GM19328 (cell line): ENCODE measurements at regions not wholly inside any gene's neighbourhood (a gene's known extent, or its start where the extent isn't known, plus 50 kb on each side); places are given as distances from the start of the nearest gene placed in this dataset.

ENCODE experiments used
- ATAC-seq: cut with Tn5 transposase; IDR thresholded peaks from one replicate; pipeline ENCODE4 v1.9.1; 2021; ENCODE audit warnings: mild to moderate bottlenecking, moderate library complexity; ENCODE audit not compliant: unreplicated experiment

GRCh38 chr15:70271422-70272088 lies 173.8 kb upstream of the TLE3 start:
- no peak for ATAC-seq

- ATAC-seq, result no peak
Observed at GRCh38 chr15:70270752-70271111, 173.0 kb upstream of the TLE3 start.

- ATAC-seq, result no peak
Observed at GRCh38 chr15:70269991-70270751, 172.5 kb upstream of the TLE3 start.

GRCh38 chr15:70269311-70269911 lies 171.7 kb upstream of the TLE3 start:
- no peak for ATAC-seq

GRCh38 chr15:70268698-70269251 lies 171.1 kb upstream of the TLE3 start:
- ATAC-seq, result no peak

GRCh38 chr15:70267879-70268278 lies 170.2 kb upstream of the TLE3 start:
- ATAC-seq, result no peak

- ATAC-seq, result no peak
Observed at GRCh38 chr15:70267306-70267705, 169.6 kb upstream of the TLE3 start.

GRCh38 chr15:70266412-70267121 lies 168.8 kb upstream of the TLE3 start:
- no peak for ATAC-seq

- ATAC-seq, result no peak
Observed at GRCh38 chr15:70265986-70266385, 168.3 kb upstream of the TLE3 start.

GRCh38 chr15:70265466-70265978 lies 167.8 kb upstream of the TLE3 start:
- ATAC-seq, result no peak

- no peak for ATAC-seq
Observed at GRCh38 chr15:70264738-70265465, 167.2 kb upstream of the TLE3 start.

- no peak for ATAC-seq
Observed at GRCh38 chr15:70264014-70264582, 166.4 kb upstream of the TLE3 start.

GRCh38 chr15:70262591-70263274 lies 165.0 kb upstream of the TLE3 start:
- ATAC-seq, result no peak

- ATAC-seq, result no peak
Observed at GRCh38 chr15:70262171-70262570, 164.5 kb upstream of the TLE3 start.

- no peak for ATAC-seq
Observed at GRCh38 chr15:70261083-70261482, 163.4 kb upstream of the TLE3 start.

GRCh38 chr15:70260580-70260979 lies 162.9 kb upstream of the TLE3 start:
- no peak for ATAC-seq

GRCh38 chr15:70259640-70260508 lies 162.2 kb upstream of the TLE3 start:
- ATAC-seq, result no peak

- ATAC-seq, result no peak
Observed at GRCh38 chr15:70259028-70259424, 161.3 kb upstream of the TLE3 start.
